ENCODE measurements at regions not wholly inside any gene's neighbourhood (a gene's known extent, or its start where the extent isn't known, plus 50 kb on each side); places are given as distances from the start of the nearest gene placed in this dataset.

GRCh38 chr5:147169901-147170300 lies 64.9 kb upstream of the STK32A start:
- no peak for DNase-seq

- DNase-seq = no peak
These were observed 64.2 kb upstream of the STK32A start for GRCh38 chr5:147170603-147171002.

- no peak for DNase-seq
These were observed 60.1 kb upstream of the STK32A start for GRCh38 chr5:147174671-147175265.

GRCh38 chr5:147175516-147176097 lies 59.2 kb upstream of the STK32A start:
- no peak for DNase-seq

- no peak for DNase-seq
These were observed 58.4 kb upstream of the STK32A start for GRCh38 chr5:147176422-147176821.

GRCh38 chr5:147177125-147177840 lies 57.5 kb upstream of the STK32A start:
- no peak for DNase-seq

GRCh38 chr5:147179562-147180147 lies 55.2 kb upstream of the STK32A start:
- DNase-seq = no peak

- no peak for DNase-seq
These were observed 54.1 kb upstream of the STK32A start for GRCh38 chr5:147180751-147181150.
